Activated B cell treated with CpG ODN at 0.5 μM for 24 hours (primary cell): ENCODE measurements at regions not wholly inside any gene's neighbourhood (a gene's known extent, or its start where the extent isn't known, plus 50 kb on each side); places are given as distances from the start of the nearest gene placed in this dataset.

Experiments
- ATAC-seq: fragments of 200-7000 bp; cut with Tn5 transposase; one replicate; pipeline ENCODE4 v1.10.0; 2021; ENCODE audit warnings: low read depth, mild to moderate bottlenecking, moderate library complexity
- CTCF ChIA-PET: fragments of 350-600 bp; sonication (Branson Sonifier 250); formaldehyde crosslinking; loops from one replicate; lab custom pipeline; 2021; ENCODE audit warnings: antibody characterized with exemption; lab: Charles Lee
- POLR2A ChIA-PET: fragments of 350-600 bp; sonication (Branson Sonifier 250); formaldehyde crosslinking; loops from one replicate; lab custom pipeline; 2021; ENCODE audit warnings: antibody characterized with exemption; lab: Charles Lee
- DNase-seq: peaks from one replicate; pipeline ENCODE4 v3.0.0; 2022
- H3K27ac Mint-ChIP-seq: one replicate; pipeline ENCODE4 v1.8.0; 2020; ENCODE audit warnings: mixed read lengths
- H3K27me3 Mint-ChIP-seq: one replicate; pipeline ENCODE4 v1.8.0; 2021; ENCODE audit warnings: mixed read lengths
- H3K36me3 Mint-ChIP-seq: one replicate; pipeline ENCODE4 v1.8.0; 2021; ENCODE audit warnings: low read depth, mixed read lengths
- H3K4me1 Mint-ChIP-seq: one replicate; pipeline ENCODE4 v1.8.0; 2021; ENCODE audit warnings: mixed read lengths
- H3K4me3 Mint-ChIP-seq: one replicate; pipeline ENCODE4 v1.8.0; 2020; ENCODE audit warnings: mild to moderate bottlenecking, mixed read lengths
- H3K9me3 Mint-ChIP-seq: one replicate; pipeline ENCODE4 v1.8.0; 2020; ENCODE audit warnings: mixed read lengths
- CTCF ChIP-seq: fragments of 200-600 bp; IDR thresholded peaks from one replicate; pipeline ENCODE4 v1.8.0; 2022; ENCODE audit warnings: antibody characterized with exemption, mild to moderate bottlenecking
- intact Hi-C: fragments of 100-400 bp; cut with micrococcal nuclease; formaldehyde crosslinking; loops from one replicate; pipeline ENCODE4 v1.15.1; 2024

- no peak for ATAC-seq
- H3K4me1 Mint-ChIP-seq, result no peaks in the 10 kb centered on the region
- intact Hi-C loops, result no loop called here
- no peak overlapping the region for H3K4me3 Mint-ChIP-seq
- no peaks in the 10 kb centered on the region for H3K9me3 Mint-ChIP-seq
- ChIA-PET CTCF (no interaction called here), POLR2A (no interaction called here)
- no peak for TF ChIP-seq CTCF
- H3K27me3 Mint-ChIP-seq, result peaks cover 15% of the 10 kb centered on the region
- H3K36me3 Mint-ChIP-seq, result no peaks in the 10 kb centered on the region
- no peak for DNase-seq
- no peak overlapping the region for H3K27ac Mint-ChIP-seq
These were observed 587.4 kb upstream of the MDFIC2 start for GRCh38 chr3:70899816-70900215.

GRCh38 chr3:70890020-70890394 is 577.6 kb upstream of the MDFIC2 start:
- Mint-ChIP-seq H3K36me3 (no peaks in the 10 kb centered on the region), H3K4me3 (no peak overlapping the region), H3K4me1 (no peaks in the 10 kb centered on the region), H3K27ac (no peak overlapping the region), H3K27me3 (no peaks in the 10 kb centered on the region), H3K9me3 (peaks cover 2% of the 10 kb centered on the region)
- CTCF ChIA-PET, result no interaction called here
- no peak for DNase-seq
- intact Hi-C loops, result no loop called here
- no peak for ATAC-seq
- no peak for TF ChIP-seq CTCF
- POLR2A ChIA-PET, result no interaction called here

- Mint-ChIP-seq H3K36me3 (no peaks in the 10 kb centered on the region), H3K4me1 (no peaks in the 10 kb centered on the region), H3K9me3 (peaks cover 2% of the 10 kb centered on the region), H3K27ac (no peak overlapping the region), H3K4me3 (no peak overlapping the region), H3K27me3 (no peaks in the 10 kb centered on the region)
- intact Hi-C loops, result no loop called here
- no peak for ATAC-seq
- TF ChIP-seq CTCF, result no peak
- DNase-seq, result no peak
- POLR2A ChIA-PET, result no interaction called here
- CTCF ChIA-PET, result no interaction called here
These were observed 577.0 kb upstream of the MDFIC2 start for GRCh38 chr3:70889162-70890019.

GRCh38 chr3:70885636-70886035 is 573.2 kb upstream of the MDFIC2 start:
- CTCF ChIA-PET, result interaction anchor here (0.6 kb wide), 1 partner anchor 77 kb away, joined by 3 read pairs; no protein-coding TSS in a partner anchor
- intact Hi-C loops, result no loop called here
- no peaks in the 10 kb centered on the region for H3K36me3 Mint-ChIP-seq

More at GRCh38 chr3:70885636-70886035, 573.2 kb upstream of the MDFIC2 start:
- H3K4me1 Mint-ChIP-seq, result no peaks in the 10 kb centered on the region
- H3K27ac Mint-ChIP-seq, result no peak overlapping the region
- TF ChIP-seq CTCF, result no peak
- ATAC-seq (no peak), DNase-seq (no peak)
- POLR2A ChIA-PET, result no interaction called here
- peaks cover 4% of the 10 kb centered on the region for H3K27me3 Mint-ChIP-seq
- no peaks in the 10 kb centered on the region for H3K9me3 Mint-ChIP-seq
- H3K4me3 Mint-ChIP-seq, result no peak overlapping the region
